ENCODE measurements at regions not wholly inside any gene's neighbourhood (a gene's known extent, or its start where the extent isn't known, plus 50 kb on each side); places are given as distances from the start of the nearest gene placed in this dataset.

DNA sequence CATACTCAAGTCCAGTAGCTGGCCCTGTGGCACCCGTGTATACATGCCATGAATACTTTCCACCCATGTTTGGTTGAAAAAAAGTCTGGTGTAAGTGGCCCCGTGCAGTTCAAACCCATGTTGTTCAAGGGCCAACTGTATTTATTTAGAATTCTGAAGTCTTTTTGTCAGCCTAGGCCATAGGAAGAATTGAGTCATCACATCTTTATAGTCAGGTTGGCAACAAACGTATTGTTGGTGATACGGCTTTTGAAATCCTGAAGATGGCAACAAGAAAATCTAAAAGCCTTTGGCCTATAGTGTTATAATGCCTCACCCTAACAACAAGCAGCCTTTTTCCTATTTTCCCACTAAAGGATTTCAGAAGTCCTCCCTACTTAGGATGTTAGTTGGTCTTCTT, 363.6 kb downstream of the PLPP3 start:
- Histone ChIP-seq H3K27me3 (ENCODE audit: insufficient read depth, poor library complexity, severe bottlenecking) (no peaks in the 10 kb centered on the region), H3K27ac (replicated peaks) (no peak overlapping the region), H3K4me3 (replicated peaks; ENCODE audit: insufficient read depth, low read length) (no peak overlapping the region)
- TF ChIP-seq, protein P1, sequence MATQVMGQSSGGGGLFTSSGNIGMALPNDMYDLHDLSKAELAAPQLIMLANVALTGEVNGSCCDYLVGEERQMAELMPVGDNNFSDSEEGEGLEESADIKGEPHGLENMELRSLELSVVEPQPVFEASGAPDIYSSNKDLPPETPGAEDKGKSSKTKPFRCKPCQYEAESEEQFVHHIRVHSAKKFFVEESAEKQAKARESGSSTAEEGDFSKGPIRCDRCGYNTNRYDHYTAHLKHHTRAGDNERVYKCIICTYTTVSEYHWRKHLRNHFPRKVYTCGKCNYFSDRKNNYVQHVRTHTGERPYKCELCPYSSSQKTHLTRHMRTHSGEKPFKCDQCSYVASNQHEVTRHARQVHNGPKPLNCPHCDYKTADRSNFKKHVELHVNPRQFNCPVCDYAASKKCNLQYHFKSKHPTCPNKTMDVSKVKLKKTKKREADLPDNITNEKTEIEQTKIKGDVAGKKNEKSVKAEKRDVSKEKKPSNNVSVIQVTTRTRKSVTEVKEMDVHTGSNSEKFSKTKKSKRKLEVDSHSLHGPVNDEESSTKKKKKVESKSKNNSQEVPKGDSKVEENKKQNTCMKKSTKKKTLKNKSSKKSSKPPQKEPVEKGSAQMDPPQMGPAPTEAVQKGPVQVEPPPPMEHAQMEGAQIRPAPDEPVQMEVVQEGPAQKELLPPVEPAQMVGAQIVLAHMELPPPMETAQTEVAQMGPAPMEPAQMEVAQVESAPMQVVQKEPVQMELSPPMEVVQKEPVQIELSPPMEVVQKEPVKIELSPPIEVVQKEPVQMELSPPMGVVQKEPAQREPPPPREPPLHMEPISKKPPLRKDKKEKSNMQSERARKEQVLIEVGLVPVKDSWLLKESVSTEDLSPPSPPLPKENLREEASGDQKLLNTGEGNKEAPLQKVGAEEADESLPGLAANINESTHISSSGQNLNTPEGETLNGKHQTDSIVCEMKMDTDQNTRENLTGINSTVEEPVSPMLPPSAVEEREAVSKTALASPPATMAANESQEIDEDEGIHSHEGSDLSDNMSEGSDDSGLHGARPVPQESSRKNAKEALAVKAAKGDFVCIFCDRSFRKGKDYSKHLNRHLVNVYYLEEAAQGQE (IDR thresholded peaks at IDR 0.05; ENCODE audit: insufficient replicate concordance, low read depth), result no peak
- TF ChIP-seq, protein P2, sequence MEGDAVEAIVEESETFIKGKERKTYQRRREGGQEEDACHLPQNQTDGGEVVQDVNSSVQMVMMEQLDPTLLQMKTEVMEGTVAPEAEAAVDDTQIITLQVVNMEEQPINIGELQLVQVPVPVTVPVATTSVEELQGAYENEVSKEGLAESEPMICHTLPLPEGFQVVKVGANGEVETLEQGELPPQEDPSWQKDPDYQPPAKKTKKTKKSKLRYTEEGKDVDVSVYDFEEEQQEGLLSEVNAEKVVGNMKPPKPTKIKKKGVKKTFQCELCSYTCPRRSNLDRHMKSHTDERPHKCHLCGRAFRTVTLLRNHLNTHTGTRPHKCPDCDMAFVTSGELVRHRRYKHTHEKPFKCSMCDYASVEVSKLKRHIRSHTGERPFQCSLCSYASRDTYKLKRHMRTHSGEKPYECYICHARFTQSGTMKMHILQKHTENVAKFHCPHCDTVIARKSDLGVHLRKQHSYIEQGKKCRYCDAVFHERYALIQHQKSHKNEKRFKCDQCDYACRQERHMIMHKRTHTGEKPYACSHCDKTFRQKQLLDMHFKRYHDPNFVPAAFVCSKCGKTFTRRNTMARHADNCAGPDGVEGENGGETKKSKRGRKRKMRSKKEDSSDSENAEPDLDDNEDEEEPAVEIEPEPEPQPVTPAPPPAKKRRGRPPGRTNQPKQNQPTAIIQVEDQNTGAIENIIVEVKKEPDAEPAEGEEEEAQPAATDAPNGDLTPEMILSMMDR (IDR thresholded peaks at IDR 0.05; ENCODE audit: insufficient read depth, low read length), result no peak
- TF ChIP-seq POLR2AphosphoS5 (IDR thresholded peaks at IDR 0.05; ENCODE audit: low read depth), result no peak
- no peak for TF ChIP-seq SPI1 (IDR thresholded peaks at IDR 0.05; ENCODE audit: borderline replicate concordance, low read depth)
- TF ChIP-seq GABPA (IDR thresholded peaks at IDR 0.05; ENCODE audit: low read depth), result no peak
- DNase-seq (ENCODE audit: low read depth in 1 of 2, low spot score in 1 of 2), result no peak

DNA sequence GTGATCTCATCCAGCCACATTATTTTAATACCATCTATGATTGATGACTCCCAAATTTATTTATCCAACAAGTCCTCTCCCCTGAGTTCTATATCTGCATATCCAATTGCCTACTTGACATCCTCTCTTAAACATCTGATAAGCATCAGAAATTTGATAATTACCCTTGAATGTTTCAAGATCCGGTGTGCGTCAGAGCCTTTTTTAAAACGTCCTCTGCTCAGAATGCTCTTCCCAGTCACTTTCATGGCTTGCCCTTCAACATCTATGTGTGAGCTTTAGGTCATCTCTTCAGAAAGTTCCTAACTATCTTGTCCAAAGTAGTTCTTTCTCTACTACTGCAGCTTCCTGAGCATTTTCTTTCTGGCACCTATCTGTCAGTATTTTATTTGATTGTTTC, 364.3 kb downstream of the PLPP3 start:
- Histone ChIP-seq H3K27ac (replicated peaks) (no peak overlapping the region), H3K4me3 (replicated peaks; ENCODE audit: insufficient read depth, low read length) (no peak overlapping the region), H3K27me3 (ENCODE audit: insufficient read depth, poor library complexity, severe bottlenecking) (peaks cover 1% of the 10 kb centered on the region)
- no peak for TF ChIP-seq GABPA (IDR thresholded peaks at IDR 0.05; ENCODE audit: low read depth)
- no peak for DNase-seq (ENCODE audit: low read depth in 1 of 2, low spot score in 1 of 2)

DNA sequence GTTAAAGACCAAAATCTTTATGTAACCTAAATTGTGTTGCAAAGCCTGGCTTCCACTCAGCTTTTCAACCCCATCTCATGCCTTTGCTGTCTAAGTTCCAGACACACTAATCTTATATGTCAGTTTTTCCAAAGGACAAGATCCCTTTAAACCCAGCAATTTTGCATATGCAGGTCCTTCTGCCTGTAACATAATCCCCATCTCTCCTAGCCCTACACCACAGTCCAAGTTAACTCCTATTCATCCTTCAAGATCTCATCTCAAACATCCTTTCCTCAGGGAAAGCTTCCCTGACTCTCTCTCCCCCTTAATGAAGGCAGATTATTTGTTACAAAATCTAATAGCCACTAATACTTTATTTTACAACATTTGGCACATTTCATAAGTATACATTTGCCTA, 366.3 kb downstream of the PLPP3 start:
- H3K27ac ChIP-seq (replicated peaks), result no peak overlapping the region
- peaks cover 4% of the 10 kb centered on the region for H3K27me3 ChIP-seq (ENCODE audit: insufficient read depth, poor library complexity, severe bottlenecking)
- no peak for TF ChIP-seq SPI1 (IDR thresholded peaks at IDR 0.05; ENCODE audit: borderline replicate concordance, low read depth)
- no peak for TF ChIP-seq GABPA (IDR thresholded peaks at IDR 0.05; ENCODE audit: low read depth)
- TF ChIP-seq POLR2AphosphoS5 (IDR thresholded peaks at IDR 0.05; ENCODE audit: low read depth), result no peak
- DNase-seq (ENCODE audit: low read depth in 1 of 2, low spot score in 1 of 2), result no peak
- H3K4me3 ChIP-seq (replicated peaks; ENCODE audit: insufficient read depth, low read length), result no peak overlapping the region

DNA sequence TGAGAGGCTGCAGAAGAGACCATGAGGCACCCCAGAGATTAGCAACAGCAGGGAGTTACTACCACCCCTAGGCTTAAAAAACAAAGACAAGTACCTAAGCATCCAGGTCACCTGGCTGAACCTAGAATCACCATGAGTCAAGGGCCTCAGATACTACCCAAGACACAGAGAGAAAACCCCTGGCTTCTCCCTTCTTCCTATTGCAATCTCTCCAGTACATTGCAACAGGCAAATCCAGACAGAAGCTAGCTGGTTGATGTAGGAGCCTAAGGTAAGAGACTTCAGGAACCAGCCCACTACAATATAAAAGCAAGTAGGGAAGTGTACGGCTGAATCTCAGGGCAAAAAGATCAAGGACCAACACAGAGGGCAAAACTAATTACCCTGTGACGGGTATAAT, 367.2 kb downstream of the PLPP3 start:
- H3K27me3 ChIP-seq (ENCODE audit: insufficient read depth, poor library complexity, severe bottlenecking), result peaks cover 4% of the 10 kb centered on the region
- H3K4me3 ChIP-seq (replicated peaks; ENCODE audit: insufficient read depth, low read length), result no peak overlapping the region
- TF ChIP-seq GABPA (IDR thresholded peaks at IDR 0.05; ENCODE audit: low read depth), result no peak
- no peak overlapping the region for H3K27ac ChIP-seq (replicated peaks)
- DNase-seq (ENCODE audit: low read depth in 1 of 2, low spot score in 1 of 2), result no peak

DNA sequence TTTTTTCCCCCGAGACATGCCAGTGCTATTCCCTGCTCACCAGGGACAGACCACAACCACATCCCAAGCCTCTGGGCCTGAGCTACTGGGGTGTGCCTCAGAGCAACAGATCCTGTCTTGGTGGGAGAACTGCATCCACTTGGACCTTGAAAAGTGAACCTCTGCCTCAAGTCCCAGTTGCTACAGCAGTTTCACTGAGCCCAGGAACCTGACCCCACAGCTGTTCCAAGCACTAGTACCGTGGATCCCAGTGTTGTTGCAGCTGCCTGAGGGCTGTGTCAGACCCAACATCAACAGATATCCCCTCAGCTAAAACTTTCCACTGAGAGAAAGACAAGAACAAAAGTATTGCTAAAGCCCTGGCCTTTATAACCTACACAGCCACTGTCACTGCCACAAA, 373.0 kb downstream of the PLPP3 start:
- no peak for DNase-seq (ENCODE audit: low read depth in 1 of 2, low spot score in 1 of 2)
- Histone ChIP-seq H3K27me3 (ENCODE audit: insufficient read depth, poor library complexity, severe bottlenecking) (peaks cover 4% of the 10 kb centered on the region), H3K27ac (replicated peaks) (no peak overlapping the region), H3K4me3 (replicated peaks; ENCODE audit: insufficient read depth, low read length) (no peak overlapping the region)
- no peak for TF ChIP-seq POLR2AphosphoS5 (IDR thresholded peaks at IDR 0.05; ENCODE audit: low read depth)
- TF ChIP-seq, protein P2 (IDR thresholded peaks at IDR 0.05; ENCODE audit: insufficient read depth, low read length), result no peak
- no peak for TF ChIP-seq SPI1 (IDR thresholded peaks at IDR 0.05; ENCODE audit: borderline replicate concordance, low read depth)
- TF ChIP-seq, protein P1 (IDR thresholded peaks at IDR 0.05; ENCODE audit: insufficient replicate concordance, low read depth), result no peak
- TF ChIP-seq GABPA (IDR thresholded peaks at IDR 0.05; ENCODE audit: low read depth), result no peak
